Psoas muscle (tissue), 7 donors: ENCODE measurements at regions not wholly inside any gene's neighbourhood (a gene's known extent, or its start where the extent isn't known, plus 50 kb on each side); places are given as distances from the start of the nearest gene placed in this dataset.
A peak's percentile ranks its signal among the peaks of the same experiment; 100 is the strongest.

Experiments used
- ATAC-seq, 4 donors: fragments of 200-7000 bp; cut with Tn5 transposase; one replicate each; pipeline ENCODE4 v1.9.1; 2020; ENCODE audit warnings: moderate library complexity in 3 of 4, mild to moderate bottlenecking in 2 of 4
- DNase-seq, 2 donors: peaks; one replicate each; pipeline ENCODE4 v3.0.0-alpha.2; 2020
- H3K27ac ChIP-seq: fragments of 200-600 bp; one replicate; pipeline ENCODE4 v1.8.0; 2022
- H3K27me3 ChIP-seq, 3 donors: fragments of 200-600 bp in 1 of 3; one replicate each; pipeline versions ENCODE4 v1.6.1 to v1.8.0; 2013 to 2022; ENCODE audit warnings: low read length in 2 of 3, mild to moderate bottlenecking in 2 of 3, moderate library complexity in 1 of 3; ENCODE audit not compliant: insufficient read depth in 3 of 3
- H3K36me3 ChIP-seq, 2 donors: fragments of 200-600 bp in 1 of 2; one replicate each; pipeline versions ENCODE4 v1.6.1 to v1.8.0; 2013 to 2022; ENCODE audit warnings: low read depth in 1 of 2, mild to moderate bottlenecking in 1 of 2, moderate library complexity in 1 of 2; ENCODE audit not compliant: insufficient read depth in 1 of 2
- H3K4me1 ChIP-seq: fragments of 200-600 bp; one replicate; pipeline ENCODE4 v1.8.0; 2022
- H3K4me3 ChIP-seq: fragments of 200-600 bp; one replicate; pipeline ENCODE4 v1.8.0; 2022; ENCODE audit warnings: mild to moderate bottlenecking
- H3K9me3 ChIP-seq: fragments of 200-600 bp; one replicate; pipeline ENCODE4 v1.8.0; 2022
- CTCF ChIP-seq: fragments of 200-600 bp; IDR thresholded peaks from one replicate; pipeline ENCODE4 v1.8.0; 2022; ENCODE audit warnings: antibody characterized with exemption
- WGBS, 3 donors: extraction: QIAGEN DNeasy Blood & Tissue Kit; methylation state at CpG; one replicate each; pipeline versions ENCODE4 v1.1.6 to v1.1.7; 2013; 5-methylcytosine and 5-hydroxymethylcytosine counted together
- intact Hi-C, 2 donors: fragments of 100-400 bp; cut with DNase I; formaldehyde crosslinking; loops; one replicate each; pipeline versions ENCODE4 v1.11.0 to v1.14.2; 2022
- donor health status: healthy with polysubstance abuse.
- donor health status: DM: no; HTN: no; CAD: no; lungs with moderate emphysema.
- donor health status: Bipolar disorder and iron deficiency.
- donor health status: healthy.
- donor health status: DM: yes; HTN: yes; CAD: no.
- donor health status: DM: no; HTN: no; CAD: no.
- donor health status: DM: yes; HTN: yes; CAD: no.

GRCh38 chr7:55305135-55305534 is 60.0 kb upstream of the LANCL2 start:
- no peaks in the 10 kb centered on the region for H3K9me3 ChIP-seq
- no peak for DNase-seq
- H3K36me3 ChIP-seq = no peaks in the 10 kb centered on the region
- WGBS, 3 donors = 97 to 100% (median 100%) methylated on average over 1 of the region's 1 CpG
- H3K4me3 ChIP-seq = no peak overlapping the region
- no peak for ATAC-seq
- H3K27me3 ChIP-seq = no peaks in the 10 kb centered on the region
- TF ChIP-seq CTCF = no peak
- peaks cover 10% of the 10 kb centered on the region for H3K4me1 ChIP-seq
- intact Hi-C loops = no loop called here
- no peak overlapping the region for H3K27ac ChIP-seq

DNA sequence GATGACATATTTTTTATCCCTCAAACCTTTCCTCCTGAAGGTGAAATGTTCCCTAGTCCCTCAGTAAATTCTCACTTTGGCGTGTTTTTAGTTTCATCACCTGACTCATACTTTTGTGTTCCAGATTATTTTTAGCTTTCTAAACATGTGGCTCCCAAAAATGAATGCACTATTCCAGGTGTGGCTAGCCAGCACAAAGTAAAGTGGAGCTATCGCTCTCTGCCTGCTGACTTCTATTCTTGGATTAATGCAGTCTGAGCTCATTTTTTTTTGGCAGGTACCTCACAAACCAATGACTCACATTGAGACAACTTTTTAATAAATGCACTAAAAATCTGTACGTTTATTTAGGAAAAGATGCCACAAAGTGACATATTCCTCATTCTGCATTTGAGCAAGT is 58.8 kb upstream of the LANCL2 start:
- 55 to 73% (median 63%) methylated on average over 3 of the region's 3 CpGs for WGBS, 3 donors
- no peak overlapping the region for H3K4me3 ChIP-seq
- DNase-seq (no peak), ATAC-seq (no peak)
- TF ChIP-seq CTCF = no peak
- H3K9me3 ChIP-seq = no peaks in the 10 kb centered on the region
- H3K27me3 ChIP-seq = no peaks in the 10 kb centered on the region
- H3K36me3 ChIP-seq = no peaks in the 10 kb centered on the region
- intact Hi-C loops = no loop called here
- H3K27ac ChIP-seq = no peak overlapping the region
- peaks cover 10% of the 10 kb centered on the region for H3K4me1 ChIP-seq

GRCh38 chr7:55307123-55307916 is 57.8 kb upstream of the LANCL2 start:
- DNase-seq = no peak
- no peak overlapping the region for H3K4me3 ChIP-seq
- 80 to 90% (median 88%) methylated on average over 4 of the region's 4 CpGs for WGBS, 3 donors
- peak in 1 of 4 donors; percentile 52 for ATAC-seq
- no peak overlapping the region for H3K27ac ChIP-seq
- H3K27me3 ChIP-seq = no peaks in the 10 kb centered on the region
- H3K4me1 ChIP-seq = peaks cover 10% of the 10 kb centered on the region
- intact Hi-C loops = no loop called here
- no peaks in the 10 kb centered on the region for H3K9me3 ChIP-seq
- TF ChIP-seq CTCF = no peak
- H3K36me3 ChIP-seq = no peaks in the 10 kb centered on the region

DNA sequence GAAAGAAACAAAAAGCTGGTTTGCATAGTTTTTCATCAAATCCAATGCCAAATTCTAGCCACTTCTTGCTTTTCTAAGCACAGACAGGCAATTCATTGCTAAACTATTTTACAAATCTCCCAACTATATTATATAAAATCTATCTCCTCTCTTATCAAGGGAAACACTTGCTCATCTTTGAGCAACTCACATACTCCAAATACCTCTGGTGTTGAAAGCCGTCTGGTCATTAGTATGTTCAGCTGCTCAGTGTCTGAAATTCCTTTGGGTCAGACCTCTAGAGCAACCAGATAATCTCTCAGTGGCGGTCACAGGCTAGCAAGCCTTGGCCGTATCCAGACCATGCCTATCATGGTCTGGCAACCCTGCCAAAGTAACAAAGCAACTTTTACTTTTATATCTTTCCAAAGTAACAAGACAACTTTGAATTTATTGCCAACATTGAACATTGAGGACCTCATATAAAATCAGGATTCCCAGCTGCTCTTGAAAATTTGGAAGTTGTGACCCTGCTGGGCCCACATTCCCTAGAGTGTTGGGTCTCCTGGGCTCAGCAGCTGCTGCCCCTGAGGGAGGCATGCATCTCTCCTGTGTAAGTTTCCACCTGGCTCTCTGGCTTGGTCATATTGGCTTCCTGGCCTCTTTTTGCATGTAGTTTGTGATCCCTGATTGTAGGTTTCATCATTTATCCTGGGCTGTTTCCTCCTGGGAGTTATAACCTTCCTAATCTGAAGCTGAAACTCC is 56.8 kb upstream of the LANCL2 start:
- WGBS, 3 donors = 25 to 37% (median 37%) methylated on average over 3 of the region's 3 CpGs
- no peak overlapping the region for H3K4me3 ChIP-seq
- H3K27me3 ChIP-seq = no peaks in the 10 kb centered on the region
- TF ChIP-seq CTCF = no peak
- H3K9me3 ChIP-seq = no peaks in the 10 kb centered on the region
- no peaks in the 10 kb centered on the region for H3K36me3 ChIP-seq
- ATAC-seq (peak; percentile 64 to 94 (median 88)), DNase-seq (no peak)
- peak overlapping the region; percentile 61 for H3K27ac ChIP-seq
- intact Hi-C loops = no loop called here
- H3K4me1 ChIP-seq = peaks cover 10% of the 10 kb centered on the region
